ENCODE measurements at regions not wholly inside any gene's neighbourhood (a gene's known extent, or its start where the extent isn't known, plus 50 kb on each side); places are given as distances from the start of the nearest gene placed in this dataset.

GRCh38 chr14:94890785-94891184 lies 120.9 kb upstream of the GSC start:
- in situ Hi-C loops (cut with HindIII; ENCODE audit: low sequenced_read_pairs): no loop called here

- in situ Hi-C loops (cut with HindIII; ENCODE audit: low sequenced_read_pairs): no loop called here
Measured at GRCh38 chr14:94889520-94890312, 119.8 kb upstream of the GSC start.

- in situ Hi-C loops (cut with HindIII; ENCODE audit: low sequenced_read_pairs): no loop called here
Measured at GRCh38 chr14:94888121-94888520, 118.2 kb upstream of the GSC start.

- in situ Hi-C loops (cut with HindIII; ENCODE audit: low sequenced_read_pairs): no loop called here
Measured at GRCh38 chr14:94887591-94887990, 117.7 kb upstream of the GSC start.

GRCh38 chr14:94886931-94887330 lies 117.0 kb upstream of the GSC start:
- in situ Hi-C loops (cut with HindIII; ENCODE audit: low sequenced_read_pairs): no loop called here

GRCh38 chr14:94885481-94886155 lies 115.7 kb upstream of the GSC start:
- in situ Hi-C loops (cut with HindIII; ENCODE audit: low sequenced_read_pairs): no loop called here

GRCh38 chr14:94884616-94885230 lies 114.8 kb upstream of the GSC start:
- in situ Hi-C loops (cut with HindIII; ENCODE audit: low sequenced_read_pairs): no loop called here

GRCh38 chr14:94882401-94882800 lies 112.5 kb upstream of the GSC start:
- in situ Hi-C loops (cut with HindIII; ENCODE audit: low sequenced_read_pairs): no loop called here

- in situ Hi-C loops (cut with HindIII; ENCODE audit: low sequenced_read_pairs): no loop called here
Measured at GRCh38 chr14:94880876-94881275, 111.0 kb upstream of the GSC start.

GRCh38 chr14:94880106-94880505 lies 110.2 kb upstream of the GSC start:
- in situ Hi-C loops (cut with HindIII; ENCODE audit: low sequenced_read_pairs): no loop called here

- in situ Hi-C loops (cut with HindIII; ENCODE audit: low sequenced_read_pairs): no loop called here
Measured at GRCh38 chr14:94879537-94879936, 109.6 kb upstream of the GSC start.

GRCh38 chr14:94876306-94876705 lies 106.4 kb upstream of the GSC start:
- in situ Hi-C loops (cut with HindIII; ENCODE audit: low sequenced_read_pairs): no loop called here

GRCh38 chr14:94875256-94875655 lies 105.3 kb upstream of the GSC start:
- in situ Hi-C loops (cut with HindIII; ENCODE audit: low sequenced_read_pairs): no loop called here

- in situ Hi-C loops (cut with HindIII; ENCODE audit: low sequenced_read_pairs): no loop called here
Measured at GRCh38 chr14:94868772-94869072, 98.8 kb upstream of the GSC start.

GRCh38 chr14:94867946-94868771 lies 98.2 kb upstream of the GSC start:
- in situ Hi-C loops (cut with HindIII; ENCODE audit: low sequenced_read_pairs): no loop called here

- in situ Hi-C loops (cut with HindIII; ENCODE audit: low sequenced_read_pairs): no loop called here
Measured at GRCh38 chr14:94867209-94867608, 97.3 kb upstream of the GSC start.

- in situ Hi-C loops (cut with HindIII; ENCODE audit: low sequenced_read_pairs): no loop called here
Measured at GRCh38 chr14:94864387-94865195, 94.7 kb upstream of the GSC start.

GRCh38 chr14:94863366-94863765 lies 93.5 kb upstream of the GSC start:
- in situ Hi-C loops (cut with HindIII; ENCODE audit: low sequenced_read_pairs): no loop called here

GRCh38 chr14:94857950-94858349 lies 88.0 kb upstream of the GSC start:
- in situ Hi-C loops (cut with HindIII; ENCODE audit: low sequenced_read_pairs): no loop called here

GRCh38 chr14:94853920-94854319 lies 84.0 kb upstream of the GSC start:
- in situ Hi-C loops (cut with HindIII; ENCODE audit: low sequenced_read_pairs): no loop called here

All from endothelial cell of hepatic sinusoid (primary cell).